Activated T-cell treated with anti-CD3 and anti-CD28 coated beads for 24 hours (primary cell): ENCODE measurements at regions not wholly inside any gene's neighbourhood (a gene's known extent, or its start where the extent isn't known, plus 50 kb on each side); places are given as distances from the start of the nearest gene placed in this dataset.
"Not testable (repeated sequence)": the region's sequence is repeated elsewhere in the genome, so short reads cannot be mapped to it uniquely, and the experiment has no call there.

ENCODE experiments used
- DNase-seq: peaks from one replicate; pipeline ENCODE4 v3.0.0-alpha.2; 2020; ENCODE audit warnings: low read depth

DNA sequence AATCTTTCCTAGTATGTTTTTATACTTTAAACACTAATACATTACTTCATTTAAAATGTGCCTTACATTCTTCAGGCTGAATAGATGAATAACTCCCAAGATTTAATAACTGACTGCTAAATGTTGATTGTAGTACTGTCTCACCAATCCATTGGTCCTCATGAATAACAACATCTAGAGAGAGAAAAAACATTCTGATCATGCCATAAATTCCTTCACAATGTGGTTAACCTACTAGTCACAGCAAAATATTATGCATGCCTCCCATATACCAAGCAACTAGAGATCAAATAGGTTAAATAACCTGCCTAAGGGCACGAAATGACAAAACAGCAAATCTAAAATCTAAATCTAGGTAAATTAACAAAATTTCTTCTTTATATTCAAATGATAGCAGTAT lies 66.2 kb downstream of the SYT15 start:
- not testable (repeated sequence) for DNase-seq

DNA sequence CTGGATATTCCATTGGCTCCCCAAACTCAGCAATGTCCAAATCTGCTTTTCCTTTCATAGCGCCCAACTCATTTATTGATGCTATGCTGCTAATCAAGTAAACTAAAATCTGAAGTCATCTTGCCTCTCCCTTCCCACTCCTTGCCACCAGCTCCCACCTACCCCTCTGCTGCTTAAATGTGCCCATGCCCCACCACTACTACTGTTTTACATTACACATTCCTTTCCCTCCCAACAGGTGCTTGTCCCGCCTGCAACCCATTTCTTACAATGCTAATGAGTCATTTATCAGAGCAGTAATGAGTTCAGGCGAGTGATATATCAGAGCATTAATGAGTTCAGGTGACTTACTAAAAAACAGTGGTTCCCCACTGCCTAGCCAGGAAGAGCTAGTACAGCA lies 67.2 kb downstream of the SYT15 start:
- DNase-seq, result not testable (repeated sequence)

DNA sequence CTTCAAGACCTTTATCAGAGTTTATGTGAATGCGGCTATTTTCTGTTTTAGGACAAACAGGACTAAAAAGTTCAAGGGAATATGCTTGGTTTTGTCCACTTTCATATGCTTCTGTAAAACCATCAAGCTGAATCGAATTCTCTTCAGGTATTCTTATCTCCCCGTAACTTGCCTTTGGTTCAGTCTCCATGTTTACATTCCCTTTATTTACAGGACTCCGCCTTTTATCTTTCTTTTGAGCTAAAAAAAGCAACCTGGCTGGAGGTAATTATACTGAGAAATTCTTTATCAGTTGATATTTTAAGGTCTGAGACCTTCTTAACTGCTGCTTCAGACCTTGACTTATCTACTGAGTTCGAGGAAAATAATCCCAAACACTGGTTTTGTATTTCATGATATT lies 72.0 kb downstream of the SYT15 start:
- DNase-seq, result not testable (repeated sequence)

DNA sequence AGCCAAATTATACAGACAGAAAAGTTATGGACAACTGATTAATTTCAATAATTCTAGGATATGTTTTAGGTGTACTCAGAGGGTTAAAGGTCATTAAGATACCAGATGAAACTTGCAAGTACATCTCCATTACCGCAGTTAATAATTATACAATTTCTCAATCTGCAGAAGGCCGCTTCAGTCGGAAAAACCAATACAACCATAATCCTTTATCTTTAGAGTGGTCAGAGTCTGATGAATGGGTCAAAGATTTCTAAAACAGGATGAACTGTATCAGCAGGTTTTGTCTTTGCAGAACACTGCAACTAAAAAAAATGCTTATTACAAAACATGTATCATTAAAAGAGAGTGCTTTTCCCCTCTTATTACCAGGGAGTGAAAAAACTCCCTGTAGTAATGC lies 78.5 kb downstream of the SYT15 start:
- DNase-seq, result not testable (repeated sequence)

DNA sequence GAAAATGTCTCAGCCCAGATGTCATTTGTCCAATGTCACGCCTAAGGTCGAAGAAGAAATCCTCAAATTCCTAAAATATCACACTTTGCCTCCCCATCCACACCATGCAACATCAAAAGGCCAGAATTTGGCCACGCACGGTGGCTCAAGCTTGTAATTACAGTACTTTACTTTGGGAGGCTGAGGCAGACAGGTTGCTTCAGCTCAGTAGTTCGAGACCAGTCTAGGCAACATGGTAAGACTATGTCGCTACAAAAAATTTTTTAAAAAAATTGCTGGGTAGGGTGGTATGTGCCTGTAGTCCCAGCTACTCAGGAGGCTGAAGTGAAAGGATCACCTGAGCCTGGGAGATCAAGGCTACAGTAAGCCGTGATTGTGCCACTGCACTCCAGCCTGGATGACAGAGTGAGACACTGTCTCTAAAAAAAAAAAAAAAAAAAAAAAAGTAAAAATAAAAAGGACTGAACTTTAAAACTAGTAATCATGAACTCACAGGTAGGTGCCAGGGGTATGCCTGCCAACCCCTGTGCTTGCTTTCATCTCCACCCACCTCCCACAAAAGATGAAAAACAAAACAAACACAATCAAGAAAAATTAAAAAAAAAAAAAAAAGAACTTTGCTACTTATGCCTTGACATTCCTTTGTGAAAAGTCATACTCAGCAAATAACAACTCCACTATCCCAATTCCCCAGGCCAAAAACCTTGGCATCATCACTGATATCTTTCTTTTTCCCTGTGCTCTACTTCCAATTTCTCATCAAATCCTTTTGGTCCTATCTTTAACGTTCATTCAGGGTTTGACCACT lies 81.3 kb downstream of the SYT15 start:
- not testable (repeated sequence) for DNase-seq

DNA sequence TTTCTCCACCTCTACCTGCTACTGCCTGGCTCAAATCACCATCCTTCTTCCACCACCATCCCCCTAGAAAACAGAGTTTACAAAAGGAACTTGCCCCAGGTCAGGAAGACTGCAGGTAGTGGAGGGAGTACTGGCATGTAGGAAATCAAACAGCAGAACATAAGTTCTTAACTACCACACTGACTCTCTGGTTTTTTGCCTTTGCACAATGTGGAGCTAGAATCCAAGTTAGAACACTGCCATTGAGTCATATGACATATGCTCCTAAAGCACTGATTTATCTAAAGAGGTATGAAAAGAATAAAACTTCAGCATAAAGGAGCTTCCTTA lies 81.9 kb downstream of the SYT15 start:
- DNase-seq, result not testable (repeated sequence)

DNA sequence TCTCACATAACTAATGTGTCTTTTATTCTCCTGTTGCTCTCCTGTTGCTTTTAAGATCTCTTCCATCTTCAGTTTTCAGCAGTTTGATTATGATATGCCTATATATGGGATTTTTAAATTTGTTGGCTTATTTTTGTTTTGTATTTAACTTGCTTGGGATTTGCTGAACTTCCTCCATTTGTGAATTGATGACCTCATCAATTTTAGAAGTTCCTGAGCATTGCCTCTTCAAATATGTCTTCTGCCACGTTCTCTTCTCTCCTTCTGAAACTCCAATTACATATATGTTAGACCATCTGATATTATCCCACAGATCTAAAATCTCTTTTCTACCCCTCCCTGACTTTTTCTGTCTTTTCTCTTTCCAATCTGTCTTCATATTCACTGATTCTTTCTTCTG lies 86.6 kb downstream of the SYT15 start:
- not testable (repeated sequence) for DNase-seq

DNA sequence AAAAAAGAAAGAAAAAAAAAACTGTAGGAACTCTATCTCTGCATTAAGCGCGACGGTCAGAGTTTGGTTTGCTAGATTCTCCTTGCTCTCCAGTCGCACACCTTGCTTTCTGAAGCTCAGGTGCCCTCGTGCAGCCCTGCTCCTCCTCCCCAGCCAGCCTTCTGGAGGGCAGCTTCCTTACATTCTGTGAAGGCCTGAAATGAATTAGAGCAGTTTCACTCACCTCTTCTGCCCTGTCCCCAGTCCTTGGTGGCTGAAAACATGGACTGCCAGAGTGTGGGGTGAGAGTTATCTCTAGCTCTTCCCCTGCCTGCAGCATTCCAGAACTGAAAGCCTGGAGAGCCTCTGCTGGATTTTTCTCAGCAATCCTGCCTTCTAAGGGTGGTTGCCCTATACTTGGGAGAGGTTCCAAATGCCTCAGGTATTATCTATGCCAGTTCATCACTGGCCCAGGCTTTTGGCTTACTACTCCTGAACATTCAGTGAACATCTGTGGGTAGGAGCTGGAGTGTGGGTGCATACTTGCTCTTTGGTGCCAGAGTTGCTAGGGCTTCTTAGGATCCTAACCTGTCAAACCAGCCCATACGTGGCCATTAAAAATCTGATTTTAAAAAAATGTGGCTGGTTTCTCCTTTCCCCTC lies 89.5 kb downstream of the SYT15 start:
- not testable (repeated sequence) for DNase-seq

DNA sequence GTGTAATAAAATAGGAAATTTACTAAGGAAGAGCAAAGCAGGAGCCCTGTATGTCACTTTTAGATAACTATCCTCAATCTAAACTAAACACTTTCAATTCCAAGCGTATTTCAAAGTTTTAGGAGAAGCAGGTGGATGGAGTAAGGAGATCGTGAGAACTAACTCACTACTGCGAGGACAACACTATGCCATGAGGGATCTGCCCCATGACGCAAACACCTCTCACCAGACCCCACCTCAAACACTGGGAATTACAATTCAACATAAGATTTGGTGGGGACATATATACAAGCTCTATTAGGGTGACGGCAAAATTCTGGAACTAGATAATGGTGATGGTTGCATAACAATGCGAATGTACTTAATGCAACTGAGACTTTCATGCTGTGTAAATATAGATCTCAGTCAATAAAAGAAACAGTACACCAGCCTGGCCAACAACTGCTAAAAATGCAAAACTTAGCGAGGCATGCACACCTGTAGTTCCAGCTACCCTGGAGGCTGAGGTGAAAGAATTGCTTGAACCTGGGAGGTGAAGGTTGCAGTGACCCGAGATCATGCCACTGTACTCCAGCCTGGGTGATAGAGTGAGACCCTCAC lies 99.0 kb downstream of the SYT15 start:
- DNase-seq, result not testable (repeated sequence)

DNA sequence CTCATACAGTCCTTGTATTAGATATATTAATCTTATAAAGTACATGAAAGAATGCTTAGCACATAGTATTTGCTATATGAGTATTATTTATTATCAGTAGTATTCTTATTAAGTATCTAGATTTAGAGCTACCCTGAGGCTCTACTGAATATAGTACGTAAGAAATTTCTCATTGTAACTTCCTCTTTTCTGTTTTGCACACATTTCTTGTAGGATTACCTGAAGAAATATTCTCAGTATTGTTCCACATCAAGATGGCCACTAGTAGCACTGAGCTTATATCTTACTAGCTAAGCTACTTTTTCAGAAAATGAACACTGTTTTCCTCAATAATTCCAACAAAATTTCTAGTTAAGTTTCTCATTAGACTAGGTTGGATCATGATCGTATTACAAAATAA lies 112.5 kb downstream of the SYT15 start:
- not testable (repeated sequence) for DNase-seq

DNA sequence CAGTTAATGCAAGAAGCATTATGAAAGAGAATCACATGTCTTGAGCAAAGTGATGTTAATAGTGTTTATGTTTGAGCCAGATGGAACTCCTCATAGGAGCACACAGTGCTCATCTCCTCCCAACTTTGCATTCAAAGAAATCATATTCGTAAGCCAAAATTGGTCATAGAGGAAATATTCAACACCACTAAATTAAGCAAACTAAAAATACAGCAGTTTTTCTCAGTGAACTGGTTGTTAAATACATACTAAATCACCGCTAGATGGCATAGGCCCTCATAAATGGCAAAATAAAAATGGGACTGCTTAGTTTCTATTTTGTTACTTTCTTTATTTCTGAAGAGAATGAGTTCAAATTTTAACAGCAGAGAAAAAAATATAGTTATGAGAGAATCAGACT lies 114.3 kb downstream of the SYT15 start:
- DNase-seq, result not testable (repeated sequence)

DNA sequence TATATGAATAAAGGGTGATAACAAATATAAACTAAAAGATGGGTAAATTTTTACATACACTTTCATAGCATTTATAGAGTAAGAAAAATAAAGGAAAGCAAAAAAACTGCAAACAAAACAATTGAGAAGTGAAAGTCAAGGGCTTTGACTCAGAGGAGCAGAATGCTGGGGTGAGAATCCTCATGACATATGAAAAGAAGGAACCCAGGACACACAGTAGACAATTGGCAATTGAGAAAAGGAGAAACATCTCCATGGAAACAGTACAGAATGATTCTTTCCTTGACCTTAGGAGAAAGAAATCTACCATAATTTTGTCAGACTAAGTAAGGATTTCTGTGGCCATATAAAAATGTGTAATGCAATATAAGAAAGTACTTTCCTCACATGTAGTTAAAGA lies 138.3 kb downstream of the SYT15 start:
- not testable (repeated sequence) for DNase-seq

DNA sequence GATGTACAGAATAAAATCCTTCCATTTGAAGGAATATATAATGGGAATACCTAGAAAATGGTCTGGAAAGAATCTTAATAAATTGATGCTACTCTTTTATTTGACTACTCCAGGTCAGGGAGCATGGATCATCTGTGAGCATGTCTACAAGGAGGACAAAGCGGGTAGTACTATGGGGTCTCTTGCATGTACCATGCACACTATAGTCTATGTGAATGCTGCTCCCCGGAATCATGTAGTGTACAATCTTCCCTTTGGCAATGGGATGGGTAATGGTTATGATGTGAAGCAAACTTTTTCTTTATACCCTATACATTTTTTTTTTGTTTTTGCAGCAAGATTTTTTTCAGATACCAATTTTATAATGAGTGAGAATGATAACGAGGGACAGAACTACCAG lies 139.1 kb downstream of the SYT15 start:
- DNase-seq, result not testable (repeated sequence)

DNA sequence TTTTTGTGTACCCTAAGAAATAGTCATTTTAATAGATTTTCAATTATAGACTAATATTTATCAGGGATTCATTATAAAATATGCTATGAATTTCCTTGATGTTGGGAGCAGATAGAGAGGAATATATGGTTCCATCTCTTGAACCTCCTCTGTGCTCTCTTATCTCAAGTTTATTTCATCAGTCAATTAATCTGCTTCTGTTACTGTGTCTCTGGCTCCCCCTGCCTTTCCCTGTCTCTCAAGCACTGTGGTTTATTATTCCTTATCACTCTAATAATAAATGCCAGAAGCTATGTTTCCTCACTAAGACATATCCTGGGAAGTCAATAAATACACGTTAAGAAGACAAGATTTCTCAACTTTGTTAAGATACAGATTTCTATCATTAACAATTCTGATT lies 141.5 kb downstream of the SYT15 start:
- not testable (repeated sequence) for DNase-seq

DNA sequence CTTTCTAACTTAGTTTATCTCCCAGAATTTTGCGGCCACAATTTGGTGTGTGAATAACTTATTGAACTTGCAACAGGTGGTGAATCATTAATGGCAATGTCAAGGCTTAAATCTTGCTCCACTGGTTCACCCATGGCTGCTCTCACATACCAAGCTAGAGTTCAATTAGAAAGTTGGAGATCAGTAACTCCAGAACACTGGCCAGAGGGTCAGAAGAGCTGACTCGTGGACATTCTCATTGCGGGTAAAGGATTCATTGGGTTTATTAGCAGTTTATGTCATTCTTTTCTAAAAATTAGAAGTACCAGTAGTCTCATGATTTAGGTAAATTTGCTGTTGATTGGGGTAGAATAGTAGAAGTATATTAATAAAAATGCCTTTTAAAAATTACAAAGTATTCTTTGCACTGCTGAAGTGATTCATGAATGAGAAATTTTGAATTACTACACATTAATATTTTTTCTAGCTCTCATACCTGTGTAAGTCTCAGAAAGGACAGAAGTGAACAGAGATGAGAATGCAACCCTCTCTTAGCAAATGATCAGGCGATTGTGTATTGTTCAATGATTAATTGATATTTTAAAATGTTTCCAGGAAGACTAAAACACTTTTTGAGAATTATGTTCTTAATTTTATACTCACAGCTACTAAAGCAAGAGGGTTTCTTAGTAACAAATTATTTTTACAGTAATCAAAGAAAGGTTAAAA lies 142.0 kb downstream of the SYT15 start:
- DNase-seq, result not testable (repeated sequence)

DNA sequence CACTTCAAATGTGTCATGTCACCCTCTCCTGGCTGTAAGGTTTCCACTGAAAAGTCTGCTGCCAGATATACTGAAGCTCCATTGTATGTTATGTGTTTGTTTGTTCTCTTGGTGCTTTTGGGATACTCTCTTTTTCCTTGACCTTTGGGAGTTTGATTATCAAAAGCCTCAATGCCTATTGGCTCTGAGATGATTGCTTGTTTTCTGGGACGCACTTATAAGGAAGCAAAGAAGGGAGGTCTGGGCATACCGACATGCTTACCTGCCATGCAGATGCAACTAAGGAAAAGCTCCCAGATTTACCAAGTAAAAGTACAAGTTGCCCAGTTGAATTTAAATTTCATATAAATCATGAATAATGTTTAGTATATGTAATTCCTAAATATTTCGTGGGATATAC lies 145.3 kb downstream of the SYT15 start:
- not testable (repeated sequence) for DNase-seq

DNA sequence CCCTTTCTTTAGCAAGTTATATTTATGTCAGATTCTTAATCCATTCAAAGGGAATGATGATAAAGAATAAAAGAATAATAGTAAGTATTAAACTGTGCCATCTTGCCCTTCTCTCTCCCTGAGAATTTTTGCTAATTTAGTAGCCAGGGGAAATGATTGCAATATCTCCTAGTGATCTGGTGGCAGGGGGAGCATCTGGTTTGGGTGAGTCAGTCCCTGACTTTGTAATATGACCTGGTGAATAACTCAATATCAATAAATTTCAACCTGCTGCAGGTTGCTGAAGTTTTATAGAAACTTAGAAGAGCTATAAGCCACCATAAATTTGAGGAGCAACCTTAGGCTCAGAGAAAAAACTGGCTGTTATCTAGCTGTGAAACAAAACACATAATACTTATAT lies 149.4 kb downstream of the SYT15 start:
- not testable (repeated sequence) for DNase-seq

DNA sequence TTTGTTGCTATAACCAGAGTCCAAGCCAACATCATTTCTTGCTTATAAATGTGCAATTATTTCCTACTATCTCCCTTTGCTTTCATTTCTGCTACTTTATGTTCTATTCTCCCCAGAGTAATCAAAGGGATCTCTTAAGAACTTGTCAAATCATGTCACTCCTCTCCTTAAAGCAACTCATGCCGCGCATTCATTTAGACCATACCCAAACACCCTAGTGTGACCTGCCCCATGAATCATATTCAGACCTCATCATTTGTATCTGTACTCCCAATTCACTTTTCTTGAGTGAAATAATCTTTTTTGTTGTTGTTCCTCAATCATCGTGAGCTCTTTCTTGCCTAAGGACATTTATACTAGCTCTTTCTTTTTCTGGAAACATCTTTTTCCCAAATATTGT lies 151.8 kb downstream of the SYT15 start:
- DNase-seq, result not testable (repeated sequence)

DNA sequence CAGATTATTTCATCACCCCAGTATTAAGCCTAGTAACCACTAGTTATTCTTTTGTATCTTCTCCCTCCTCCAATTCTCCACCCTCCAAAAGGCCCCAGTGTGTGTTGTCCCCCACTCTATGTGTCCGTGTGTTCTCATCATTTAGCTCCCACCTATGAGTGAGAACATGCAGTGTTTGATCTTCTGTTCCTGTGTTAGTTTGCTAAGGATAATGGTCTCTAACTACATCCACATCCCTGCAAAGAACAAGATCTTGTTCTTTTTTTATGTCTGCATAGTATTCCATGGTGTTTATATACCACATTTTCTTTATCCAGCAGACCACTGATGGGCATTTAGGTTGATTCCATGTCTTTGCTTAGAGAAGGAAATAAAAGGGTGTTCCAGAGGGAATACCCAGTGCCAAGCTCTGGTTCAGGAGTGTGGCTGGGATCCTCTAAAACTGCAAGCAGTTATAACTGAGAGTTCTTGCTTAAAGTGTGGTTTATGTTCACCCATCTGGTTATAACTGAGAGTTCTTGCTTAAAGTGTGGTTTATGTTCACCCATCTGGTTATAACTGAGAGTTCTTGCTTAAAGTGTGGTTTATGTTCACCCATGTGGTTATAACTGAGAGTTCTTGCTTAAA lies 154.8 kb downstream of the SYT15 start:
- not testable (repeated sequence) for DNase-seq

DNA sequence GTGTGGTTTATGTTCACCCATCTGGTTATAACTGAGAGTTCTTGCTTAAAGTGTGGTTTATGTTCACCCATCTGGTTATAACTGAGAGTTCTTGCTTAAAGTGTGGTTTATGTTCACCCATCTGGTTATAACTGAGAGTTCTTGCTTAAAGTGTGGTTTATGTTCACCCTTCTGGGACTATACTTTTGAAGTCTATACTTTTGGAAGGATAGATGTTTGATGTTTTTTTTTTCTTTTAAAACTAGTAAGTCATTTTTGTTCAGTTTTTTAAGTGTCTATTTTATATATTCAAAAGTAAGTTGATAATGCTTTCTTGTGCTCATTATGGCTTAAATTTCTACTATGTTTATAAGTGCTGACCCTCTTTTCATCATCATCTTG lies 155.3 kb downstream of the SYT15 start:
- DNase-seq, result not testable (repeated sequence)

DNA sequence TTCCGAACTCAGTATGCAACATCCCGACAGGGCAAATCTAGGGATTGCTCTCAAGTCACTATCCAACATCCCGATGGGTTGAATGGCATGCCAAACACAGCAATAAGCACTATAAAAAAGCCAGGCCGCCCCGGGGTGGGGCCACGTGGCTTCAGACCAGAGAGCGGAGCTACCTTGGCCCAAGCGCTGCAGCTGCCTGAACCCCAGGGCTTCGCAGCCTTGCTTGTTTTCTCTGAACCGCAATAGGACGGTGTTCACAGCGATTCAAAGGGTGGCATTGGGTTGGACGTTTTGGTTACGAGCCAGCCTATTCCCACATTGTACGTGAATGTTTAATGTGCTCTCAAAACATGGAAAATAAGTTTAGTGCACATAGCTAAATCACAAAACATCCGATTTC lies 161.0 kb downstream of the SYT15 start:
- not testable (repeated sequence) for DNase-seq

DNA sequence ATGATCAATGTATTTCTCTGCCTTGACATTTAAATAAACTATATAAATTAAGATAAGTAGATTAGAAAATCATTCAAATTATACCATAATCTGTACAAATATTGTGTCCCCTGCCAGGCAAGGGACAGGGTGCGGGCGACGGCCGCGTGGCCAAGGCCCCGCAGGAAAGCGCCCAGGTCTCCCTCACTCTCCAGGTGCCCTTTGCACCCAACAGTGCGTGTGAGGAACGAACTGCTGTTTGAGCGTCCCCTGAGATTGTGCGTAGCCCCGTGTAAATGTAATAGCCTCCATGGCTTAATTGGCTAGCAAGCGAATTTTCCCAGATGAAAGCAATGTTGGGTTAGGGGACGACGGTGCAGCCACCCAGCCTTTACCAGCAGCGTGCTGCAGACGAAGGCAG lies 161.4 kb downstream of the SYT15 start:
- DNase-seq, result not testable (repeated sequence)
